ENCODE measurements at regions not wholly inside any gene's neighbourhood (a gene's known extent, or its start where the extent isn't known, plus 50 kb on each side); places are given as distances from the start of the nearest gene placed in this dataset.
"Not testable (repeated sequence)": the region's sequence is repeated elsewhere in the genome, so short reads cannot be mapped to it uniquely, and the experiment has no call there.

DNA sequence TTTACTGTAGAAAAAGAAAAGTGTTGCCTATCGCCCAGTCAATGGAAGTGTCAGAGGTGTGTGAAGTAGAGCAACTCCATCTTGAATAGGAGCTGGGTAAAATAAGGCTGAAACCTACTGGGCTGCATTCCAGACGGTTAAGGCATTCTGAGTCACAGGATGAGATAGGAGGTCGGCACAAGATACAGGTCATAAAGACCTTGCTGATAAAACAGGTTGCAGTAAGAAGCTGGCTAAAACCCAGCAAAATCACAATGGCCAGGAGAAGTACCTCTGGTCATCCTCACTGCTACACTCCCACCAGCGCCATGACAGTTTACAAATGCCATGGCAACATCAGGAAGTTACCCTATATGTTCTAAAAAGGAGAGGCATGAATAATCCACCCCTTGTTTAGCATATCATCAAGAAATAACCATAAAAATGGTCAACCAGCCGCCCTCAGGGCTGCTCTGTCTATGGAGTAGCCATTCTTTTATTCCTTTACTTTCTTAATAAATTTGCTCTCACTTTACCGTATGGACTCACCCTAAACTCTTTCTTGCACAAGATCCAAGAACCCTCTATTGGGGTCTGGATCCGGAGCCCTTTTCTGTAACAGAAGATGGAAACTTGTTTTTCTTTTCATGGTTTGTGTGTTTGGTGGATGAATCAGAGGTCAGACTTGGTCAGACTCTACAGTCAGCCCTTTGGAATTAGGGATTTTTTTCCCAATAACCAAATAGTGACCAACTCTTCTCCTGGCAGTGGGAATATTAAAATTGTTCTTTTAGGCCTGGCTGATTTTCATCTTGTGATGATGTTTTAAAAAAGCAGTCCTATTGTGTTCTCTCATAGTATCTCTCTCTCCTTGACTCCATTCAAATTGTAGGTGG lies 252.9 kb upstream of the ACTBL2 start:
- TF ChIP-seq RAD21 (IDR thresholded peaks at IDR 0.05; ENCODE audit: low read length); EZH2phosphoT487 (IDR thresholded peaks at IDR 0.05; ENCODE audit: borderline replicate concordance, low read depth); SIN3A (IDR thresholded peaks at IDR 0.05; ENCODE audit: borderline replicate concordance, low read depth, low read length); CHD2 (IDR thresholded peaks at IDR 0.05; ENCODE audit: low read length, partially characterized antibody): not testable (repeated sequence)
- TF ChIP-seq, protein P1, sequence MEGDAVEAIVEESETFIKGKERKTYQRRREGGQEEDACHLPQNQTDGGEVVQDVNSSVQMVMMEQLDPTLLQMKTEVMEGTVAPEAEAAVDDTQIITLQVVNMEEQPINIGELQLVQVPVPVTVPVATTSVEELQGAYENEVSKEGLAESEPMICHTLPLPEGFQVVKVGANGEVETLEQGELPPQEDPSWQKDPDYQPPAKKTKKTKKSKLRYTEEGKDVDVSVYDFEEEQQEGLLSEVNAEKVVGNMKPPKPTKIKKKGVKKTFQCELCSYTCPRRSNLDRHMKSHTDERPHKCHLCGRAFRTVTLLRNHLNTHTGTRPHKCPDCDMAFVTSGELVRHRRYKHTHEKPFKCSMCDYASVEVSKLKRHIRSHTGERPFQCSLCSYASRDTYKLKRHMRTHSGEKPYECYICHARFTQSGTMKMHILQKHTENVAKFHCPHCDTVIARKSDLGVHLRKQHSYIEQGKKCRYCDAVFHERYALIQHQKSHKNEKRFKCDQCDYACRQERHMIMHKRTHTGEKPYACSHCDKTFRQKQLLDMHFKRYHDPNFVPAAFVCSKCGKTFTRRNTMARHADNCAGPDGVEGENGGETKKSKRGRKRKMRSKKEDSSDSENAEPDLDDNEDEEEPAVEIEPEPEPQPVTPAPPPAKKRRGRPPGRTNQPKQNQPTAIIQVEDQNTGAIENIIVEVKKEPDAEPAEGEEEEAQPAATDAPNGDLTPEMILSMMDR (IDR thresholded peaks at IDR 0.05): not testable (repeated sequence)
- TF ChIP-seq, protein P2, sequence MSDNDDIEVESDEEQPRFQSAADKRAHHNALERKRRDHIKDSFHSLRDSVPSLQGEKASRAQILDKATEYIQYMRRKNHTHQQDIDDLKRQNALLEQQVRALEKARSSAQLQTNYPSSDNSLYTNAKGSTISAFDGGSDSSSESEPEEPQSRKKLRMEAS (IDR thresholded peaks at IDR 0.05; ENCODE audit: low read depth): not testable (repeated sequence)
- TF ChIP-seq NFIC (IDR thresholded peaks at IDR 0.05; ENCODE audit: borderline replicate concordance): peak; percentile 75
